Prostate gland (tissue), 2 donors: ENCODE measurements at regions not wholly inside any gene's neighbourhood (a gene's known extent, or its start where the extent isn't known, plus 50 kb on each side); places are given as distances from the start of the nearest gene placed in this dataset.
A peak's percentile ranks its signal among the peaks of the same experiment; 100 is the strongest.

ENCODE experiments used
- DNase-seq: peaks from one replicate; pipeline ENCODE4 v3.0.0-alpha.2; 2019; ENCODE audit warnings: low spot score
- H3K27ac ChIP-seq, 2 donors: fragments of 200-600 bp; sonication (generic); 2 replicates each; pipeline ENCODE4 v1.5.1; 2017 to 2019
- H3K27me3 ChIP-seq: fragments of 200-600 bp; sonication (generic); replicated peaks from 2 replicates; pipeline ENCODE4 v1.5.1; 2019; ENCODE audit not compliant: insufficient read depth
- H3K36me3 ChIP-seq, 2 donors: fragments of 200-600 bp; sonication (generic); 1 replicate in 1 of 2; 2 replicates in 1 of 2; pipeline versions ENCODE4 v1.5.1 to v1.8.1; 2017 to 2019
- H3K4me1 ChIP-seq: fragments of 200-600 bp; sonication (generic); replicated peaks from 2 replicates; pipeline ENCODE4 v1.5.1; 2019
- H3K4me3 ChIP-seq, 2 donors: fragments of 200-600 bp; sonication (generic); 2 replicates each; pipeline ENCODE4 v1.5.1; 2017 to 2019
- H3K9me3 ChIP-seq: fragments of 200-600 bp; sonication (generic); 2 replicates; pipeline ENCODE4 v1.5.1; 2017
- POLR2A ChIP-seq: fragments of 450-650 bp; IDR thresholded peaks from one replicate; pipeline ENCODE4 v1.6.1; 2016; ENCODE audit warnings: antibody characterized with exemption, mild to moderate bottlenecking
- POLR2AphosphoS5 ChIP-seq: sonication (generic); formaldehyde crosslinking; IDR thresholded peaks from one replicate; pipeline ENCODE4 v1.6.1; 2017; ENCODE audit warnings: antibody characterized with exemption
- WGBS: methylation state at CpG from one replicate; pipeline ENCODE4 v1.1.5; 2018; 5-methylcytosine and 5-hydroxymethylcytosine counted together
- intact Hi-C: fragments of 100-400 bp; cut with DNase I; formaldehyde crosslinking; loops from one replicate; pipeline ENCODE4 v1.14.2; 2022
- TF ChIP-seq, protein P1 (sequence below), 4 experiments: fragments of 200-600 bp in 2 of 4; fragments of 450-650 bp in 2 of 4; sonication (generic) in 2 of 4; IDR thresholded peaks; 1 replicate in 3 of 4; 2 replicates in 1 of 4; pipeline ENCODE4 v1.5.1; 2016 to 2019; ENCODE audit warnings: antibody characterized with exemption in 4 of 4, mild to moderate bottlenecking in 2 of 4, moderate library complexity in 2 of 4

DNA sequence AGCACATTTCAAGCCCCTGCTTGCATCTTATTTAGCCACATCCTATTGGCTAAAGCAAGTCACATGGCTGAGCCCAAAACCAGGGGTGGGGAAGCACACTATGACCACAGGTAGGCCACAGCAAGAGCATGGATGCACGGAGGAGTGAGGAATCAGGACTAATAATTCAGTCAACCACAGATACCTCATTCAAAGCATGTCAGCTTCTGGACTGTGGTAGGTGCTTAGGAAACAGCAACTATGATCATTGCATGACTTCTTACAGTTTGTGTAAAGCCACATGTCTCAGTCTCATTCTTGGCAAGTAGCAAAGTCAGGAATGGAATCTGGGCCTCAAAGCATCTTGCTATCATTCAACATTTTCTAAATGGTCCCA, 79.0 kb upstream of the EMX2 start:
- no peak overlapping the region for H3K4me3 ChIP-seq
- no peaks in the 10 kb centered on the region for H3K4me1 ChIP-seq
- H3K36me3 ChIP-seq, result no peaks in the 10 kb centered on the region
- H3K27me3 ChIP-seq, result no peaks in the 10 kb centered on the region
- H3K9me3 ChIP-seq, result no peaks in the 10 kb centered on the region
- TF ChIP-seq POLR2AphosphoS5, result no peak
- TF ChIP-seq, protein P1, sequence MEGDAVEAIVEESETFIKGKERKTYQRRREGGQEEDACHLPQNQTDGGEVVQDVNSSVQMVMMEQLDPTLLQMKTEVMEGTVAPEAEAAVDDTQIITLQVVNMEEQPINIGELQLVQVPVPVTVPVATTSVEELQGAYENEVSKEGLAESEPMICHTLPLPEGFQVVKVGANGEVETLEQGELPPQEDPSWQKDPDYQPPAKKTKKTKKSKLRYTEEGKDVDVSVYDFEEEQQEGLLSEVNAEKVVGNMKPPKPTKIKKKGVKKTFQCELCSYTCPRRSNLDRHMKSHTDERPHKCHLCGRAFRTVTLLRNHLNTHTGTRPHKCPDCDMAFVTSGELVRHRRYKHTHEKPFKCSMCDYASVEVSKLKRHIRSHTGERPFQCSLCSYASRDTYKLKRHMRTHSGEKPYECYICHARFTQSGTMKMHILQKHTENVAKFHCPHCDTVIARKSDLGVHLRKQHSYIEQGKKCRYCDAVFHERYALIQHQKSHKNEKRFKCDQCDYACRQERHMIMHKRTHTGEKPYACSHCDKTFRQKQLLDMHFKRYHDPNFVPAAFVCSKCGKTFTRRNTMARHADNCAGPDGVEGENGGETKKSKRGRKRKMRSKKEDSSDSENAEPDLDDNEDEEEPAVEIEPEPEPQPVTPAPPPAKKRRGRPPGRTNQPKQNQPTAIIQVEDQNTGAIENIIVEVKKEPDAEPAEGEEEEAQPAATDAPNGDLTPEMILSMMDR (IDR thresholded peaks at IDR 0.05), result no peak
- TF ChIP-seq POLR2A, result no peak
- 94% methylated on average over 1 of the region's 1 CpG for WGBS
- no peak for DNase-seq
- intact Hi-C loops, result loop anchor here (10.0 kb wide), 3 partner anchors 341 to 1821 kb away; partner anchors contain the start of gene RAB11FIP2
- no peak overlapping the region for H3K27ac ChIP-seq

DNA sequence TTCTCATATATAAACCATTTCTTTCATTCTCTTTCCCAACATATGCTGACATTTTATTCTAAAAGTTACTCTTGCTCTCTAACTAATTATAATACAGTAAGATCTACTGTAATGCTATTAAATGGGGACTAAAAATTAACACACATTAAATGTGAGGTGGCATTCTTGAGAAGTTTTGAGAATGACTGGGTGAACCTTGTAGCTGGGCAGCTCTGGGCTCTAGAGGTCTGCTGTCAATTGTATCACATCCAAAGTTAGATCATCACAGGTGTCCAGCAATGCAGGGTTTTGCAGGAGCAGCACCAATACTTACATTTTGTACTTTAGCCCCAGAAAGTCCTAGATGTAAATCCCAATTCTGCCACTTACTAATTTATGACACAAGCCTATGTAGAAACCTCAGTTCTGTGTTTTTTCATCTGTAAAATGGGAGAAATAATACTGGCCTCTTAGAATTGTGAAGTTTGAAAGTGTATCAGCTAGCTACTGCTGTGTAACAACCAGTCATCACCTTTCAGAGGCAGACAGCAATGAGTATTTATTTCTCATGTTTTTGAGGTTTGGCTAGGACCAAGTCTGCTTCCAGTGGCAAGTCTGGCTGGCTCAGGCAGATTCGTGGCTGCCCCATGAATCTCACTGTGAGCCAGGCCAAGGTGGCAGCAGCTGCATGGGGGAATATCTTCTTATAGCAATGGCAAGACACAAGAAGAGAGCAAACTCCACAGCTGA, 79.6 kb upstream of the EMX2 start:
- TF ChIP-seq, protein P1 (IDR thresholded peaks at IDR 0.05), result no peak
- Histone ChIP-seq H3K4me1 (no peaks in the 10 kb centered on the region), H3K4me3 (no peak overlapping the region), H3K9me3 (no peaks in the 10 kb centered on the region), H3K27ac (no peak overlapping the region), H3K36me3 (no peaks in the 10 kb centered on the region), H3K27me3 (no peaks in the 10 kb centered on the region)
- no peak for DNase-seq
- intact Hi-C loops, result loop anchor here (10.0 kb wide), 3 partner anchors 342 to 1822 kb away; partner anchors contain the start of gene RAB11FIP2
- WGBS, result 100% methylated on average over 1 of the region's 1 CpG

DNA sequence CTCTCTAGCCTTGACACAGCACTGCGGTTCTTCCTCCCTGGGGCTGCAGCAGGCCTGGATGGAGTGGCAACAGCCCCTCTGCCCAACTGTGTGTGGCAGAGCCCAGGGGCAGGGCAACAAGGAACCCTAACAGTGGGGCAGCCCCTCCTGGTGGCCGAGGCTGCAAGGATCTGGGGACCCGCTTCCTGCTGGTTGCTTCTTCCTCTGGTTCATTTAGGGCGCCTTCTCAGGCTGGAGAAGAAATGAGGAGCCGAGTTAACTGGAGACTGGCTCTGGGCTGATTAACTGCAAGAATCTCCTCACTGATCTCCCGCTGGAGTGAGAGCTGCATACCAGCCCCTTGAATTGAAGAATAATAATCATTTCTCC, 80.1 kb upstream of the EMX2 start:
- H3K27ac ChIP-seq, result peak overlapping the region in 1 of 2 donors; percentile 42
- H3K4me1 ChIP-seq, result no peaks in the 10 kb centered on the region
- no peaks in the 10 kb centered on the region for H3K9me3 ChIP-seq
- H3K27me3 ChIP-seq, result no peaks in the 10 kb centered on the region
- TF ChIP-seq POLR2AphosphoS5, result no peak
- TF ChIP-seq, protein P1 (IDR thresholded peaks at IDR 0.05), result peak in 1 of 4 experiments; percentile 43
- TF ChIP-seq POLR2A, result no peak
- H3K4me3 ChIP-seq, result no peak overlapping the region
- H3K36me3 ChIP-seq, result no peaks in the 10 kb centered on the region
- whole genome bisulfite sequencing, result 80% methylated on average over 6 of the region's 6 CpGs
- intact Hi-C loops, result loop anchor here (10.0 kb wide), 3 partner anchors 342 to 1822 kb away; partner anchors contain the start of gene RAB11FIP2
- DNase-seq, result no peak

DNA sequence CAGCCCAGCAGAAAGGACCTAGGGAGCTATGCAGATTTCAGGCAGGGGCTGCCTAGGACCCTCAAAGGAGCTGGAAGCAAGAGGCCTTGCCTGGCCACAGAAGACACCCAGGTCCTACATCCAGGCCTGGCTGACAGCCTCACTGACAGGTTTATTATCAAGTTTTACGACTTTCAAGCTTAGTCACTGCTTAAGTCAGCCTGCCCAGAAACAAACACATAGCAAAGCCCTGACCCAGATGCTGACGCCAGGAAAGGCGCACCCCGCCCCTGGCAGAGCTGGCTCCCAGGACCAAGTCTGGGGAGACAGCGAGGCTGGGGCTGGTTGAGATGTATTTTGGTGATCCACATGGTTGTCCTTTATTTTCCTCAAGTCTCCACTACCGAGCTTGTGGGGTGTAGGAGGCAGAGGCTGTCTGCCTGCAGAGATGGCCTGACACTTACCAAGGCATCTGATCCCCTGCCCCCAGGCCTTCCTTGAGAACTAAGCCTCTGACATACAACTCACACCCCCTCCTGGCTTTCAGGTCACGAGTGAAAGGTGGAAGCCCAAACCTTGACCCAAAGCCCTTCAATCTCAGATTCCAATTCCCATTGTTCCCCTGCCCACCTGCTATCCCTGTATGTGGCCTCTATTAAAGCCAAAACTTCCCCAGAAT, 80.7 kb upstream of the EMX2 start:
- TF ChIP-seq, protein P1 (IDR thresholded peaks at IDR 0.05), result no peak
- TF ChIP-seq POLR2A (peak; percentile 11), POLR2AphosphoS5 (peak; percentile 85)
- Histone ChIP-seq H3K4me3 (no peak overlapping the region), H3K4me1 (no peaks in the 10 kb centered on the region), H3K9me3 (no peaks in the 10 kb centered on the region), H3K27ac (peak overlapping the region; percentile 2 to 50), H3K27me3 (no peaks in the 10 kb centered on the region), H3K36me3 (no peaks in the 10 kb centered on the region)
- DNase-seq, result peak; percentile 81
- 20% methylated on average over 7 of the region's 7 CpGs for whole genome bisulfite sequencing
- intact Hi-C loops, result loop anchor here (10.0 kb wide), 3 partner anchors 343 to 1823 kb away; partner anchors contain the start of gene RAB11FIP2
